Panc1 (cell line): ENCODE measurements at regions not wholly inside any gene's neighbourhood (a gene's known extent, or its start where the extent isn't known, plus 50 kb on each side); places are given as distances from the start of the nearest gene placed in this dataset.

ENCODE experiments used
- ATAC-seq: fragments of 200-7000 bp; cut with Tn5 transposase; 2 replicates; pipeline ENCODE4 v1.9.1; 2020; ENCODE audit warnings: mild to moderate bottlenecking, moderate library complexity
- BruUV-seq: library from RNA; stranded (reverse); fragments of 400-500 nt; replicated peaks from 2 replicates; lab custom pipeline; 2021; lab: Mats Ljungman, UMichigan
- CTCF ChIA-PET: fragments of 300-600 bp; sonication (Branson Sonifier 250); formaldehyde crosslinking; loops from one replicate; lab custom pipeline; 2022; ENCODE audit warnings: antibody characterized with exemption; lab: Charles Lee
- POLR2A ChIA-PET: fragments of 300-600 bp; sonication (Branson Sonifier 250); formaldehyde crosslinking; loops from one replicate; lab custom pipeline; 2022; ENCODE audit warnings: antibody characterized with exemption; lab: Charles Lee
- DNase-seq: peaks from one replicate; pipeline ENCODE4 v3.0.0-alpha.2; 2010; ENCODE audit warnings: low read depth, low spot score
- H3K27ac ChIP-seq: 2 replicates; pipeline ENCODE4 v1.5.1; 2011; ENCODE audit warnings: mild to moderate bottlenecking, low read length, inconsistent platforms
- H3K27me3 ChIP-seq: fragments of 200-500 bp; sonication (Bioruptor generic); 2 replicates; pipeline ENCODE4 v1.6.0; 2014; ENCODE audit warnings: low read length, inconsistent platforms; ENCODE audit not compliant: control insufficient read depth, insufficient read depth
- H3K36me3 ChIP-seq: fragments of 200-500 bp; sonication (Bioruptor generic); 2 replicates; pipeline ENCODE4 v1.5.1; 2014; ENCODE audit warnings: inconsistent platforms, mild to moderate bottlenecking, low read length, moderate library complexity; ENCODE audit not compliant: control insufficient read depth, insufficient read depth
- H3K4me1 ChIP-seq: 2 replicates; pipeline ENCODE4 v1.5.1; 2011; ENCODE audit warnings: inconsistent platforms, mild to moderate bottlenecking, low read length, moderate library complexity; ENCODE audit not compliant: control insufficient read depth, insufficient read depth
- H3K4me3 ChIP-seq, 2 experiments: 2 replicates each; pipeline ENCODE4 v1.5.1; 2011 to 2012; ENCODE audit warnings: low read depth in 2 of 2, low read length in 2 of 2, mild to moderate bottlenecking in 2 of 2, inconsistent platforms in 1 of 2, moderate library complexity in 1 of 2
- H3K9me3 ChIP-seq: fragments of 200-500 bp; sonication (Bioruptor generic); 2 replicates; pipeline ENCODE4 v1.5.1; 2014; ENCODE audit warnings: low read depth, mild to moderate bottlenecking, inconsistent platforms, low read length, moderate library complexity; ENCODE audit not compliant: control insufficient read depth, insufficient read depth
- CTCF ChIP-seq: fragments of 450-650 bp; IDR thresholded peaks from 2 replicates; pipeline ENCODE4 v1.5.1; 2017; ENCODE audit warnings: mild to moderate bottlenecking
- POLR2AphosphoS5 ChIP-seq: IDR thresholded peaks from 2 replicates; pipeline ENCODE4 v1.6.1; 2012; ENCODE audit warnings: mild to moderate bottlenecking, low read depth, low read length, moderate library complexity
- REST ChIP-seq, 2 experiments: IDR thresholded peaks; 2 replicates each; pipeline ENCODE4 v1.6.1; 2011 to 2012; ENCODE audit warnings: low read depth in 2 of 2, control low read depth in 1 of 2, low read length in 1 of 2, mild to moderate bottlenecking in 1 of 2, moderate library complexity in 1 of 2; ENCODE audit not compliant: insufficient read depth in 1 of 2
- SIN3A ChIP-seq: IDR thresholded peaks from 2 replicates; pipeline ENCODE4 v1.6.1; 2012; ENCODE audit warnings: low read depth, mild to moderate bottlenecking, low read length, moderate library complexity, borderline replicate concordance; ENCODE audit not compliant: insufficient read depth
- TCF7L2 ChIP-seq: IDR thresholded peaks from 2 replicates; pipeline ENCODE4 v1.6.1; 2011; ENCODE audit warnings: mild to moderate bottlenecking, low read depth, low read length, inconsistent platforms
- in situ Hi-C: cut with HindIII; loops from 2 replicates; pipeline ENCODE4 v1.10.0; 2016; ENCODE audit warnings: low sequenced_read_pairs, low pct_unique_long_range_greater_than_20kb
- intact Hi-C: fragments of 100-400 bp; cut with micrococcal nuclease; formaldehyde crosslinking; loops from one replicate; pipeline ENCODE4 v1.10.0; 2022; ENCODE audit not compliant: unreplicated experiment

- H3K9me3 ChIP-seq, result no peaks in the 10 kb centered on the region
- H3K36me3 ChIP-seq, result no peaks in the 10 kb centered on the region
- no peak overlapping the region for H3K4me3 ChIP-seq
- DNase-seq (no peak), ATAC-seq (no peak)
- H3K27me3 ChIP-seq, result peaks cover 3% of the 10 kb centered on the region
- BruUV-seq, result no TSS peak
- in situ Hi-C loops (no loop called here), intact Hi-C loops (no loop called here)
- no peak overlapping the region for H3K27ac ChIP-seq
- POLR2A ChIA-PET, result no interaction called here
- H3K4me1 ChIP-seq, result no peaks in the 10 kb centered on the region
- CTCF ChIA-PET, result no interaction called here
- TF ChIP-seq TCF7L2, result no peak
Observed at GRCh38 chr20:48148020-48148419, 362.7 kb upstream of the SULF2 start.

DNA sequence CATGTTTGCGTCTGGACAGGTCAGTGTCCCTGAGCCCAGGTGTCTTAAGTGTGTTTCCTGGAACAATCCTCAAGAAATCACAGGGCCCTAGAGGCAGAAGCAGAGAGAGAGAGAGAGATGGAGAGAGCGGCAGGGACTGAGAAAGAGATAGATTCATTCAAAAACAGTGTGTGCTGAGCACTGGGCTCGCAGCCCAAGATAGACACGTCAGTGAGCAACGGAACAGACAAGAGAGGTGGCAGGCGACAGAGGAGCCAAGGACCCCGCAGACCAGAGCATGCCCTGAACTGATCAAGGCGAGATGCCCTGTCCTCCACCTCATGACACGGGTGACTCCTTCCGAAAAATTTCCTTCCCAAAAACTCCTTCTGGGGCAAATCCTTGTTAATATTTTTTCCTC, 362.0 kb upstream of the SULF2 start:
- TF ChIP-seq REST (IDR thresholded peaks at IDR 0.05; ENCODE audit: insufficient read depth in 1 of 2, low read depth in 2 of 2, low read length in 1 of 2) (no peak), CTCF (no peak), POLR2AphosphoS5 (no peak), SIN3A (no peak), TCF7L2 (no peak)
- no TSS peak for BruUV-seq
- H3K27me3 ChIP-seq, result peaks cover 3% of the 10 kb centered on the region
- H3K4me3 ChIP-seq, result no peak overlapping the region
- intact Hi-C loops (no loop called here), in situ Hi-C loops (no loop called here)
- CTCF ChIA-PET, result no interaction called here
- DNase-seq, result no peak
- POLR2A ChIA-PET, result no interaction called here
- no peak overlapping the region for H3K27ac ChIP-seq
- no peak for ATAC-seq
- no peaks in the 10 kb centered on the region for H3K4me1 ChIP-seq
- H3K36me3 ChIP-seq, result no peaks in the 10 kb centered on the region
- no peaks in the 10 kb centered on the region for H3K9me3 ChIP-seq

GRCh38 chr20:48146877-48147276, 361.6 kb upstream of the SULF2 start:
- H3K4me3 ChIP-seq, result no peak overlapping the region
- BruUV-seq, result no TSS peak
- no peak for ATAC-seq

More at GRCh38 chr20:48146877-48147276, 361.6 kb upstream of the SULF2 start:
- intact Hi-C loops (no loop called here), in situ Hi-C loops (no loop called here)
- H3K4me1 ChIP-seq, result no peaks in the 10 kb centered on the region
- POLR2A ChIA-PET, result no interaction called here
- TF ChIP-seq TCF7L2 (no peak), CTCF (no peak), POLR2AphosphoS5 (no peak), SIN3A (no peak), REST (IDR thresholded peaks at IDR 0.05; ENCODE audit: insufficient read depth in 1 of 2, low read depth in 2 of 2, low read length in 1 of 2) (no peak)
- no peaks in the 10 kb centered on the region for H3K36me3 ChIP-seq
- CTCF ChIA-PET, result no interaction called here
- H3K27ac ChIP-seq, result no peak overlapping the region
- peaks cover 3% of the 10 kb centered on the region for H3K27me3 ChIP-seq
- no peaks in the 10 kb centered on the region for H3K9me3 ChIP-seq
- no peak for DNase-seq
